Smooth muscle cell of the brain vasculature (primary cell): ENCODE measurements at regions not wholly inside any gene's neighbourhood (a gene's known extent, or its start where the extent isn't known, plus 50 kb on each side); places are given as distances from the start of the nearest gene placed in this dataset.

Experiments
- DNase-seq: peaks from one replicate; pipeline ENCODE4 v3.0.0-alpha.2; 2012; ENCODE audit warnings: low read depth, low spot score

GRCh38 chr14:83419420-83419819 lies 1885.8 kb upstream of the SEL1L start:
- DNase-seq, result no peak

- DNase-seq, result peak; percentile 21
These were observed 1888.1 kb upstream of the SEL1L start for GRCh38 chr14:83421711-83422110.

- no peak for DNase-seq
These were observed 1891.5 kb upstream of the SEL1L start for GRCh38 chr14:83425138-83425537.

- DNase-seq, result no peak
These were observed 1892.1 kb upstream of the SEL1L start for GRCh38 chr14:83425706-83426105.

GRCh38 chr14:83433618-83434017 lies 1900.0 kb upstream of the SEL1L start:
- no peak for DNase-seq

GRCh38 chr14:83441801-83442200 lies 1908.1 kb upstream of the SEL1L start:
- no peak for DNase-seq

GRCh38 chr14:83455561-83455960 lies 1921.9 kb upstream of the SEL1L start:
- DNase-seq, result no peak

GRCh38 chr14:83461521-83461920 lies 1927.9 kb upstream of the SEL1L start:
- no peak for DNase-seq

- no peak for DNase-seq
These were observed 1929.1 kb upstream of the SEL1L start for GRCh38 chr14:83462759-83463158.

GRCh38 chr14:83463500-83464098 lies 1929.9 kb upstream of the SEL1L start:
- peak; percentile 44 for DNase-seq

- DNase-seq, result no peak
These were observed 1934.2 kb upstream of the SEL1L start for GRCh38 chr14:83467811-83468210.

- DNase-seq, result no peak
These were observed 1936.8 kb upstream of the SEL1L start for GRCh38 chr14:83470466-83470865.

- DNase-seq, result no peak
These were observed 1937.5 kb upstream of the SEL1L start for GRCh38 chr14:83470959-83471695.

GRCh38 chr14:83473416-83474235 lies 1940.0 kb upstream of the SEL1L start:
- no peak for DNase-seq

GRCh38 chr14:83478741-83479140 lies 1945.1 kb upstream of the SEL1L start:
- DNase-seq, result no peak

GRCh38 chr14:83483063-83483462 lies 1949.4 kb upstream of the SEL1L start:
- no peak for DNase-seq

- DNase-seq, result no peak
These were observed 1951.9 kb upstream of the SEL1L start for GRCh38 chr14:83485591-83485990.

- DNase-seq, result no peak
These were observed 1957.4 kb upstream of the SEL1L start for GRCh38 chr14:83491091-83491490.

GRCh38 chr14:83520837-83521236 lies 1987.2 kb upstream of the SEL1L start:
- DNase-seq, result peak; percentile 13

GRCh38 chr14:83529531-83529930 lies 1995.9 kb upstream of the SEL1L start:
- no peak for DNase-seq

- no peak for DNase-seq
These were observed 1996.2 kb upstream of the FLRT2 start for GRCh38 chr14:83533734-83534133.

- DNase-seq, result no peak
These were observed 1994.9 kb upstream of the FLRT2 start for GRCh38 chr14:83534995-83535394.

GRCh38 chr14:83535444-83535843 lies 1994.5 kb upstream of the FLRT2 start:
- DNase-seq, result no peak
